ENCODE measurements at regions not wholly inside any gene's neighbourhood (a gene's known extent, or its start where the extent isn't known, plus 50 kb on each side); places are given as distances from the start of the nearest gene placed in this dataset.
"Not testable (repeated sequence)": the region's sequence is repeated elsewhere in the genome, so short reads cannot be mapped to it uniquely, and the experiment has no call there.

- Mint-ChIP-seq H3K36me3 (ENCODE audit: low read depth) (no peaks in the 10 kb centered on the region), H3K27me3 (peaks cover 6% of the 10 kb centered on the region), H3K27ac (no peak overlapping the region), H3K4me3 (no peak overlapping the region), H3K9me3 (no peaks in the 10 kb centered on the region), H3K4me1 (ENCODE audit: low read depth) (no peaks in the 10 kb centered on the region)
- intact Hi-C loops (cut with micrococcal nuclease): no loop called here
Measured at GRCh38 chr1:30519201-30519763, 204.1 kb downstream of the MATN1 start.

GRCh38 chr1:30518696-30519095 is 204.7 kb downstream of the MATN1 start:
- Mint-ChIP-seq H3K36me3 (ENCODE audit: low read depth) (no peaks in the 10 kb centered on the region), H3K27me3 (peaks cover 6% of the 10 kb centered on the region), H3K27ac (no peak overlapping the region), H3K4me1 (ENCODE audit: low read depth) (no peaks in the 10 kb centered on the region), H3K9me3 (no peaks in the 10 kb centered on the region), H3K4me3 (no peak overlapping the region)
- intact Hi-C loops (cut with micrococcal nuclease): no loop called here

GRCh38 chr1:30518186-30518585 is 205.2 kb downstream of the MATN1 start:
- Mint-ChIP-seq H3K4me3 (no peak overlapping the region), H3K27ac (no peak overlapping the region), H3K36me3 (ENCODE audit: low read depth) (no peaks in the 10 kb centered on the region), H3K4me1 (ENCODE audit: low read depth) (no peaks in the 10 kb centered on the region), H3K27me3 (peaks cover 6% of the 10 kb centered on the region), H3K9me3 (no peaks in the 10 kb centered on the region)
- intact Hi-C loops (cut with micrococcal nuclease): no loop called here

DNA sequence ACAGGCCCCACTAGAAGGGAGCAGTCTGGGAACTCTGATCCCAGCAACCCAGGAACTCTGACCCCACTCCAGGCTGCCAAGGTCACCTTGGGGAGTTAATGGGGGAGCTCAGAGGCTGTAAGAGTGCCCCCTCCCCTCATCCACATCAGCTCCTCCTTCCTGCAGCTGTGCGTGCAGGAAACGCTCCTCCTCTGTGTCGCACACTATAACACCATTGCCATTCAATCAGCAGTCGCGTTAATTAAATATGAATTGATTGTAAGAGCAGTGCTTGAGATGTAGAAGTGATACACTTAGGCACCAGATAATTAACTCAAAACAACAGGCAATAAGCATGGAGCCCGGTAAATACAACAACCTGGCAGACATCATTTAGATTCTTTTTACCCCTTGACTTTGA is 205.7 kb downstream of the MATN1 start:
- intact Hi-C loops (cut with micrococcal nuclease); H3K4me3 Mint-ChIP-seq; H3K9me3 Mint-ChIP-seq; H3K4me1 Mint-ChIP-seq (ENCODE audit: low read depth); H3K36me3 Mint-ChIP-seq (ENCODE audit: low read depth); H3K27ac Mint-ChIP-seq; H3K27me3 Mint-ChIP-seq: not testable (repeated sequence)

GRCh38 chr1:30517241-30517640 is 206.1 kb downstream of the MATN1 start:
- H3K27ac Mint-ChIP-seq; H3K27me3 Mint-ChIP-seq; H3K9me3 Mint-ChIP-seq; H3K4me1 Mint-ChIP-seq (ENCODE audit: low read depth); H3K4me3 Mint-ChIP-seq; intact Hi-C loops (cut with micrococcal nuclease); H3K36me3 Mint-ChIP-seq (ENCODE audit: low read depth): not testable (repeated sequence)

DNA sequence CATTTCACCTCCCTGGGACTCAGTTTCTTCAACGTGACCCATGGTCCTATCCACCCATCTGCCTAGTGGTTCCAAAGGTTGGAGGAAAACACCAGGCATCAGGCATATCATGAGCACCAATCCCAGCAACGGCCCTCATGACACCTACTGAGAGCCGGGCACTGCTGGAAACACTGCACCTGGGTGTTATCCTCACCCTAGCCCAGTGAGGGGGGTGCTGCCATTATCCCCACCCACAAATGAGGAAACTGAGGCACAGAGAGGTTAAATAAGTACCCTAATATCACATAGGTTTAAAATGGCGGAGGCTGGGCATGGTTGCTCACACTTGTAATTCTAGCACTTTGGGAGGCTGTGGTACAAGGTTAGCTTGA is 206.9 kb downstream of the MATN1 start:
- no peak overlapping the region for H3K27ac Mint-ChIP-seq
- intact Hi-C loops (cut with micrococcal nuclease): no loop called here
- no peaks in the 10 kb centered on the region for H3K4me1 Mint-ChIP-seq (ENCODE audit: low read depth)
- no peaks in the 10 kb centered on the region for H3K36me3 Mint-ChIP-seq (ENCODE audit: low read depth)
- no peak overlapping the region for H3K4me3 Mint-ChIP-seq
- H3K9me3 Mint-ChIP-seq: no peaks in the 10 kb centered on the region
- peaks cover 1% of the 10 kb centered on the region for H3K27me3 Mint-ChIP-seq

GRCh38 chr1:30515755-30516484 is 207.5 kb downstream of the MATN1 start:
- H3K4me3 Mint-ChIP-seq: no peak overlapping the region
- no peaks in the 10 kb centered on the region for H3K9me3 Mint-ChIP-seq
- no peak overlapping the region for H3K27ac Mint-ChIP-seq
- H3K36me3 Mint-ChIP-seq (ENCODE audit: low read depth): no peaks in the 10 kb centered on the region
- intact Hi-C loops (cut with micrococcal nuclease): no loop called here
- H3K4me1 Mint-ChIP-seq (ENCODE audit: low read depth): no peaks in the 10 kb centered on the region
- H3K27me3 Mint-ChIP-seq: peaks cover 6% of the 10 kb centered on the region

DNA sequence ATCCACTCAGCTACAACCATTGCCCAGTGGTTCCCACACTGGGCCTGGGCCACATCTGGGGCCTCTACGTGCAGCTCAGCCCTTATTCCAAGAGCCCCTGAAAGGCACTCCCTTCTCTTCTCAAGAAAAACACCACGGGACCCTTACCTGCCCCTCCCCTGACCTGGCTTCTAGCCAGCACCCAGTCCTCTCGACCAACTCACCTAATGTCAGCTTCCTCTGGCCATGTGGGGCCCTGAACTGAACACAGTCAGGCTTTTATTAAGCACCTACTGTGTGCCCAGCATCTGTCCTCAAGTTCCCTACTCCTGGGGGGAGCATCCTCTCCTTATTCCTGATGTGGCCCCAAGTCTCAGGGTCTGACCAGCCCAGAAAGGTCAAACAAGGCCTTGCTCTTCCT is 208.4 kb downstream of the MATN1 start:
- H3K27me3 Mint-ChIP-seq: peaks cover 5% of the 10 kb centered on the region
- no peaks in the 10 kb centered on the region for H3K36me3 Mint-ChIP-seq (ENCODE audit: low read depth)
- no peak overlapping the region for H3K27ac Mint-ChIP-seq
- intact Hi-C loops (cut with micrococcal nuclease): no loop called here
- no peaks in the 10 kb centered on the region for H3K4me1 Mint-ChIP-seq (ENCODE audit: low read depth)
- H3K4me3 Mint-ChIP-seq: no peak overlapping the region
- H3K9me3 Mint-ChIP-seq: no peaks in the 10 kb centered on the region

GRCh38 chr1:30514137-30514654 is 209.2 kb downstream of the MATN1 start:
- peaks cover 6% of the 10 kb centered on the region for H3K27me3 Mint-ChIP-seq
- no peak overlapping the region for H3K27ac Mint-ChIP-seq
- no peak overlapping the region for H3K4me3 Mint-ChIP-seq
- H3K36me3 Mint-ChIP-seq (ENCODE audit: low read depth): no peaks in the 10 kb centered on the region
- no peaks in the 10 kb centered on the region for H3K4me1 Mint-ChIP-seq (ENCODE audit: low read depth)
- H3K9me3 Mint-ChIP-seq: no peaks in the 10 kb centered on the region
- intact Hi-C loops (cut with micrococcal nuclease): no loop called here

- Mint-ChIP-seq H3K4me1 (ENCODE audit: low read depth) (no peaks in the 10 kb centered on the region), H3K27me3 (peaks cover 6% of the 10 kb centered on the region), H3K4me3 (no peak overlapping the region), H3K27ac (no peak overlapping the region), H3K36me3 (ENCODE audit: low read depth) (no peaks in the 10 kb centered on the region), H3K9me3 (no peaks in the 10 kb centered on the region)
- intact Hi-C loops (cut with micrococcal nuclease): no loop called here
Measured at GRCh38 chr1:30513396-30514136, 209.8 kb downstream of the MATN1 start.

DNA sequence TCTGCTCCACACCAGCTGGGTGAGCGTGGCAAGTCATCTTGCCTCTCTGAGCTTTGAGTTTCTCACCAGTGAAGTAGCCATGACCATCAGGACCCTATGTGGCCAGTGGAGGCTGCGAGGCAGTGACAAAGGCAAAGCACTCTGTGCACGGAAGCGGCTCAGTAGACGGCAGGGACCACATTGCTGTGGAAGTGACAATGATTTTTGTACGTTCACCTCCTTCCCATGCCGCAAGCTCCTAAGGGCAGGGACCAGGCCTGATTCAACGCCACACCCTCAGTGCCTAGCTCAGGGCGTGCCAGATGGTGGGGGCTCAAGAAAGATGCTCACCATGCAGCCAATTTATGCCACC is 210.5 kb downstream of the MATN1 start:
- no peaks in the 10 kb centered on the region for H3K36me3 Mint-ChIP-seq (ENCODE audit: low read depth)
- H3K27ac Mint-ChIP-seq: no peak overlapping the region
- no peak overlapping the region for H3K4me3 Mint-ChIP-seq
- intact Hi-C loops (cut with micrococcal nuclease): no loop called here
- peaks cover 6% of the 10 kb centered on the region for H3K27me3 Mint-ChIP-seq
- no peaks in the 10 kb centered on the region for H3K9me3 Mint-ChIP-seq
- no peaks in the 10 kb centered on the region for H3K4me1 Mint-ChIP-seq (ENCODE audit: low read depth)

- intact Hi-C loops (cut with micrococcal nuclease): no loop called here
- Mint-ChIP-seq H3K4me1 (ENCODE audit: low read depth) (no peaks in the 10 kb centered on the region), H3K4me3 (no peak overlapping the region), H3K27ac (no peak overlapping the region), H3K36me3 (ENCODE audit: low read depth) (no peaks in the 10 kb centered on the region), H3K27me3 (peaks cover 6% of the 10 kb centered on the region), H3K9me3 (no peaks in the 10 kb centered on the region)
Measured at GRCh38 chr1:30511991-30512913, 211.1 kb downstream of the MATN1 start.

GRCh38 chr1:30511563-30511962 is 211.8 kb downstream of the MATN1 start:
- Mint-ChIP-seq H3K27ac (no peak overlapping the region), H3K36me3 (ENCODE audit: low read depth) (no peaks in the 10 kb centered on the region), H3K4me3 (no peak overlapping the region), H3K9me3 (no peaks in the 10 kb centered on the region), H3K27me3 (peaks cover 6% of the 10 kb centered on the region), H3K4me1 (ENCODE audit: low read depth) (no peaks in the 10 kb centered on the region)
- intact Hi-C loops (cut with micrococcal nuclease): no loop called here

DNA sequence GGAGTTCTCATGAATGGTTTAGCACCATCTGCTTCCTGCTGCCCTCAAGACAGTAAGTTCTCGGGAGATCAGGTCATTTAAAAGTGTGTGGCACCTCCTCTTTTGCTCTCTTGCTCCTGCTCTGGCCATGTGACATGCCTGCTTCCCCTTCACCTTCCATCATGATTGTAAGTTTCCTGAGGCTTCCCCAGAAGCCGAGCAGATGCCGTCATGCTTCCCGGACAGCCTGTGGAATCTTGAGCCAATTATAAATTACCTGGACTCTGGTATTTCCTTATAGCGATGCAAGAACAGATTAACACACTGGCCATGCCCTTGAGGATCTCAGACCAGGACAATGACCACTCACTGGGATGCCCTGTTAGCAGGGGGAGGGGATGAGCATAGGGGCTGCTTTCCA is 212.3 kb downstream of the MATN1 start:
- Mint-ChIP-seq H3K4me3 (no peak overlapping the region), H3K27ac (no peak overlapping the region), H3K27me3 (peaks cover 6% of the 10 kb centered on the region), H3K36me3 (ENCODE audit: low read depth) (no peaks in the 10 kb centered on the region), H3K9me3 (no peaks in the 10 kb centered on the region), H3K4me1 (ENCODE audit: low read depth) (no peaks in the 10 kb centered on the region)
- intact Hi-C loops (cut with micrococcal nuclease): no loop called here

Measured in dendritic cell treated with granulocyte-macrophage colony-stimulating factor and Interleukin-4, amounts not matched to agents 40 ng/mL and 50 ng/mL, for 4 days (primary cell).